Gastrocnemius medialis (tissue), 4 donors: ENCODE measurements at regions not wholly inside any gene's neighbourhood (a gene's known extent, or its start where the extent isn't known, plus 50 kb on each side); places are given as distances from the start of the nearest gene placed in this dataset.

Experiments
- ATAC-seq, 2 donors: fragments of 150-250 bp; one replicate each; pipeline ENCODE4 v1.9.1; 2016
- DNase-seq, 2 donors: peaks; one replicate each; pipeline ENCODE4 v3.0.0-alpha.2; 2019
- H3K27ac ChIP-seq, 4 donors: fragments of 200-600 bp; sonication (generic); 1 replicate in 1 of 4; 2 replicates in 3 of 4; pipeline ENCODE4 v1.5.1; 2016 to 2018; ENCODE audit warnings: mild to moderate bottlenecking in 2 of 4, moderate library complexity in 1 of 4
- H3K27me3 ChIP-seq, 3 donors: fragments of 200-600 bp; sonication (generic) in 2 of 3; 1 replicate in 1 of 3; 2 replicates in 2 of 3; pipeline versions ENCODE4 v1.5.1 to v1.6.0; 2016 to 2019; ENCODE audit warnings: mild to moderate bottlenecking in 1 of 3, moderate library complexity in 1 of 3
- H3K36me3 ChIP-seq, 2 donors: fragments of 200-600 bp; sonication (generic) in 1 of 2; one replicate each; pipeline ENCODE4 v1.5.1; 2017 to 2018
- H3K4me1 ChIP-seq, 2 donors: fragments of 200-600 bp; sonication (generic) in 1 of 2; one replicate each; pipeline ENCODE4 v1.5.1; 2016 to 2017; ENCODE audit warnings: mild to moderate bottlenecking in 2 of 2
- H3K4me3 ChIP-seq, 4 donors: fragments of 200-600 bp; sonication (generic) in 3 of 4; 1 replicate in 1 of 4; 2 replicates in 3 of 4; pipeline ENCODE4 v1.5.1; 2016 to 2019; ENCODE audit warnings: mild to moderate bottlenecking in 2 of 4
- H3K9me3 ChIP-seq, 3 donors: fragments of 200-600 bp; sonication (generic) in 2 of 3; 1 replicate in 1 of 3; 2 replicates in 2 of 3; pipeline ENCODE4 v1.5.1; 2016 to 2019
- CTCF ChIP-seq, 5 experiments: fragments of 450-650 bp in 3 of 5; fragments of 200-600 bp in 2 of 5; sonication (generic) in 2 of 5; IDR thresholded peaks in 4 of 5; conservative IDR thresholded peaks in 1 of 5; 1 replicate in 4 of 5; 2 replicates in 1 of 5; pipeline ENCODE4 v1.5.1; 2016 to 2019; ENCODE audit warnings: antibody characterized with exemption in 5 of 5, mild to moderate bottlenecking in 3 of 5, moderate library complexity in 3 of 5
- POLR2A ChIP-seq, 2 donors: fragments of 450-650 bp; IDR thresholded peaks; one replicate each; pipeline ENCODE4 v1.6.1; 2017; ENCODE audit warnings: antibody characterized with exemption in 2 of 2, mild to moderate bottlenecking in 2 of 2, moderate library complexity in 2 of 2
- in situ Hi-C, 4 donors: fragments of 200-750 bp; cut with MboI; loops; one replicate each; pipeline versions ENCODE4 v1.15.0 to v1.8.0; 2017; ENCODE audit warnings: low sequenced_read_pairs in 4 of 4
- intact Hi-C: fragments of 100-400 bp; cut with DNase I; formaldehyde crosslinking; loops from one replicate; pipeline ENCODE4 v1.15.1; 2023; ENCODE audit warnings: low total_unique reads

- TF ChIP-seq CTCF (IDR thresholded peaks at IDR 0.05 in 4 of 5, conservative IDR thresholded peaks at IDR 0.05 in 1 of 5) (no peak), POLR2A (IDR thresholded peaks at IDR 0.05) (no peak)
- intact Hi-C loops, result no loop called here
- ATAC-seq, result no peak
- in situ Hi-C loops, result no loop called here
- H3K9me3 ChIP-seq, result no peaks in the 10 kb centered on the region
- no peaks in the 10 kb centered on the region for H3K27me3 ChIP-seq
- no peak for DNase-seq
- H3K27ac ChIP-seq, result no peak overlapping the region
- H3K36me3 ChIP-seq, result no peaks in the 10 kb centered on the region
- no peak overlapping the region for H3K4me3 ChIP-seq
- no peaks in the 10 kb centered on the region for H3K4me1 ChIP-seq
These were observed 93.2 kb upstream of the IGF1R start for GRCh38 chr15:98555173-98555515.

- intact Hi-C loops (no loop called here), in situ Hi-C loops (no loop called here)
- H3K27me3 ChIP-seq, result no peaks in the 10 kb centered on the region
- no peaks in the 10 kb centered on the region for H3K36me3 ChIP-seq
- no peak overlapping the region for H3K27ac ChIP-seq
- H3K4me1 ChIP-seq, result no peaks in the 10 kb centered on the region
- no peak for DNase-seq
- no peak for ATAC-seq
- no peak for TF ChIP-seq CTCF (IDR thresholded peaks at IDR 0.05 in 4 of 5, conservative IDR thresholded peaks at IDR 0.05 in 1 of 5)
- no peak for TF ChIP-seq POLR2A (IDR thresholded peaks at IDR 0.05)
- H3K4me3 ChIP-seq, result no peak overlapping the region
- no peaks in the 10 kb centered on the region for H3K9me3 ChIP-seq
These were observed 92.0 kb upstream of the IGF1R start for GRCh38 chr15:98556321-98556720.

GRCh38 chr15:98560338-98560737, 88.0 kb upstream of the IGF1R start:
- ATAC-seq (no peak), DNase-seq (no peak)
- no peaks in the 10 kb centered on the region for H3K36me3 ChIP-seq
- TF ChIP-seq CTCF (IDR thresholded peaks at IDR 0.05 in 4 of 5, conservative IDR thresholded peaks at IDR 0.05 in 1 of 5) (no peak), POLR2A (IDR thresholded peaks at IDR 0.05) (no peak)
- in situ Hi-C loops (no loop called here), intact Hi-C loops (no loop called here)
- no peaks in the 10 kb centered on the region for H3K4me1 ChIP-seq
- H3K27me3 ChIP-seq, result peaks cover 0 to 3% (median 0%) of the 10 kb centered on the region in 3 donors
- H3K4me3 ChIP-seq, result no peak overlapping the region
- no peaks in the 10 kb centered on the region for H3K9me3 ChIP-seq
- no peak overlapping the region for H3K27ac ChIP-seq

GRCh38 chr15:98561169-98561941, 87.0 kb upstream of the IGF1R start:
- H3K9me3 ChIP-seq, result no peaks in the 10 kb centered on the region
- in situ Hi-C loops (no loop called here), intact Hi-C loops (no loop called here)
- DNase-seq (no peak), ATAC-seq (no peak)
- peaks cover 0 to 4% (median 0%) of the 10 kb centered on the region in 3 donors for H3K27me3 ChIP-seq
- no peaks in the 10 kb centered on the region for H3K36me3 ChIP-seq
- TF ChIP-seq POLR2A (IDR thresholded peaks at IDR 0.05) (no peak), CTCF (IDR thresholded peaks at IDR 0.05 in 4 of 5, conservative IDR thresholded peaks at IDR 0.05 in 1 of 5) (no peak)
- no peaks in the 10 kb centered on the region for H3K4me1 ChIP-seq
- H3K27ac ChIP-seq, result no peak overlapping the region
- no peak overlapping the region for H3K4me3 ChIP-seq
